Activated T-cell treated with anti-CD3 and anti-CD28 coated beads for 48 hours (primary cell): ENCODE measurements at regions not wholly inside any gene's neighbourhood (a gene's known extent, or its start where the extent isn't known, plus 50 kb on each side); places are given as distances from the start of the nearest gene placed in this dataset.
"Not testable (repeated sequence)": the region's sequence is repeated elsewhere in the genome, so short reads cannot be mapped to it uniquely, and the experiment has no call there.

Source experiments
- DNase-seq: peaks from one replicate; pipeline ENCODE4 v3.0.0-alpha.2; 2020; ENCODE audit warnings: low read depth

DNA sequence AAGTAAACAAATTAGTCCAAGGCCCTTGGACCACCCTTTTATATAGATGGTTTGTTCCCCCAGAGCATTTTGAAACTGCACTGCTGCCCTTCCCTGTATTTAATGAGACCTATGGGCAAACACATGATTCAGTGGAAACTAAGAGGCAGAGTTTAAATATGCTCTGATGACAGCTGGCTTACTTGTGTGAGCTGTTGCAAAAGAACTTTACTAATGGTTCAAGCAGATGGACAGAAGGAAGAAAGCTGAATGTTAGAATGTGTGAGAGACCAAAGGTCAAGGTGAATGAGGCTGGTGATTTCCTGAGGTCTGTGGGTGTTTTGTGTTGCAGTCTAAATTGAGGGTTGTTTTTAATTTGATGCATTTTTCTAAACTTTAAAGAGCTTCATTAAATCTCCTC lies 123.0 kb upstream of the CEP162 start:
- no peak for DNase-seq

DNA sequence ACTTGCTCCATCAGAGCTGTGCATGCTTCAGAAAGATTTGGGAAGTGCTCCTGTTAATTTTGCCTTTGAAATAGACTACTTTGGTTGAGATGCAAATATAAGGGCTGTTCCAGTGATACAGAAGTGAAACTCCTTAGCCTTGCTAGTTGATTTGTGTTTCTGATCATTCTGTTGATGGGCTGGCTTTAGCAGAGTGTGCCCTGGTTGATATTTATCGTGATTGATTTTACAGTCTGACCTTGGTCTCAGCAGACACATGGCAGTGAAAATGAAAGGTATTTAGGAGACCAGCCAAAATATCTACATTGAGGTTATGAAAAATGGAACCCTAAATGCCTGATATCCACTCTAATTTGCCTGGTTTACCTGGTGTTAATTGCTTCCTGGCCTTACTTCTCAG lies 122.1 kb upstream of the CEP162 start:
- DNase-seq: no peak

GRCh38 chr6:84348801-84349200 lies 121.4 kb upstream of the CEP162 start:
- no peak for DNase-seq

DNA sequence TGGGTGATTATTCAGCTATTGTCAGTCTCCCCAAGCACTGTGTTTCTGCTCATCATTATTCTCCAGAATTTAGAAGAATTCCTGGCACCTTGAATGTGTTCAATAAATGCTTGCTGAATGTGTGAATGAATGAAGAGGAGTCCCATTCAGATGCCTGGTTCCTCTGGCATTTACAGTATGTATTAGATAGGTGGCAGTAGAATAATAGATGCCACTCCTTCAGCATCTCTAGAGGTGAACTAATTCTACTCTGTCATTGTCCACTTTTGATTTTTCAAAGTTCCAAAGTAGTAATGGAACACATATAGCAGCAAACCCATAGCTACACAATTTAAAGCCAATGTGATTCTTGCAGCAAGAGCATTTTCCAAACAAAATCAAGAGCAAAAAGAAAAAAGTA lies 118.9 kb upstream of the CEP162 start:
- DNase-seq: no peak

GRCh38 chr6:84344005-84344404 lies 116.6 kb upstream of the CEP162 start:
- no peak for DNase-seq

DNA sequence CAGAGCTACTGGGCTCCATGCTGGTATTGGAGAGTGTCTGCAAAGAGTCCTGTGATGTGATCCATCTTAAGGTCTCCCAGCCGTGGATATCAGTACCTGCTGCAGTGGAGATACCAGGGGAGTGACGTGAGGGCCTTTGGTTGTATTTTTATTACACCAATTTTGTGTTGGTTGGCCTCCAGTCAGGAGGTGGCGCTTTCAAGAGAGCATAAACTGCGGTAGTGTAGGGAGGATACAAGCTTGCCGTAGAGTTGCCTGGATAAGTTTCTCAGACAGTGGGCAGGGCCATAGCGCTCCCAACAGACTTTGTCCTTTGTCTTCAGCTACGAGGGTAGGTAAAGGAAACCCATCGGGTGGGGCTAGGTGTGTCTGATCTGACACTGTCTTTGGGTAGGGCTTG lies 113.0 kb upstream of the CEP162 start:
- DNase-seq: no peak

GRCh38 chr6:84333842-84334241 lies 106.4 kb upstream of the CEP162 start:
- no peak for DNase-seq

GRCh38 chr6:84332139-84333034 lies 104.9 kb upstream of the CEP162 start:
- no peak for DNase-seq

- DNase-seq: no peak
These were observed 102.9 kb upstream of the CEP162 start for GRCh38 chr6:84330325-84330724.

- DNase-seq: no peak
These were observed 102.1 kb upstream of the CEP162 start for GRCh38 chr6:84329516-84329915.

DNA sequence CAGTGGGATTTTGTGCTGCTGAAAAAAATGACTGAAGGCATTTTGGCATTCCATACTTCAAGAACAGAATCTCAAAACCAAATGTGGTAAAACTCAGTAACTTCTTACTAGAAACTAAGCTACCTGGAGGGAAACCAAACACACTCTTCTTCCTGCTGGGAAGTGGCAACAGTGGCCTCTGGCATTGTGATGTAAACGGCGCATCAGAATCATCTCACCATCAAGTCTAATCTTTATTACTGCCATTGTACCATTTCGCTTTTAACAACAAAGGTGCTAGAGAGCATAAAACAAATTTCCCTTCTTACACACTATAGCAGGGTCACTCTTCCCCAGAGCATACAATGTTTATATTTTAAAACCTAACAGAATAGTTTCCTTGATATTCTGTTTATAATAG lies 101.6 kb upstream of the CEP162 start:
- DNase-seq: no peak

DNA sequence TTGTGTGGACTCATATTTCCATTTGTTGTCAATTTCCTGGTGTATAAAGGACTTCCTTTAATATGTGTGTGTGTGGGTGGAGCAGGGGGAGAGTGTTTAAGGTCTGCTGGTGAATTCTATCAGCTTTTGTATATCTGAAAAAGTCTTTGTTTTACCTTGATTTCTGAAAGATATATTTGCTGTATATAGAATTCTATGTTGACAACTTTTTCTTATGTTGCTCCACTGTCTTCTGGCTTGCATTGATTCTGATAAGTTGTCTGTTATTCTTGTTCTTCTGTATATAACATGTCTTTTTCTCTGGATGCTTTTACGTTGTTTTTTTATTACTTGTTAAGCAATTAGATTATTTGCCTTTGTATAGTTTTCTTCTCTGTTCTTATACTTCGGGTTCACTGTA lies 90.0 kb upstream of the CEP162 start:
- DNase-seq: no peak

DNA sequence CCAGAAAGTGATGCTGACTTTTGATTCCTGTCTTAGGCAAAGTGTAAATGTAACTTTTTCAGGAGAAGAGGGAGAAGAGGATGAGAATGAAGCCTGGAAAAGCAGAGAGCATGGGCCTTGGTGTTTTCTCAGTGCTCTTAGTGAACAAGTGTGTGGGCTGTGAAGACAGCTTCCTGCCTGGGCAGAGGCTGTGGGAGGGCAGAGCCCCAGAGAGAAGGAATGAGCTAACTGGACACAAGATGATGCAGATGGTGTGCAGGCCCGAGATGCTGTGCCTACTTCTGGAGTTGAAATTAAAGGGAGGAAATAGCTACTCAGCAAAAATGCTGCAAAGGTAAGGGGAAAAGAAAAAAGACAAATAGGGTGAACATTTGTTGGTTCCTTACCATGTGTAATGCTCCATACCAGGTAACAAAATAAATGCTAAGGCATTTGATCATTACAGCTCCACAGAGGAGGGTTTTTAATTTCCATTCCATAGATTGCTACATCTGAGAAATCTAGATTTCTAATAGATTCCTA lies 87.0 kb upstream of the CEP162 start:
- DNase-seq: no peak

DNA sequence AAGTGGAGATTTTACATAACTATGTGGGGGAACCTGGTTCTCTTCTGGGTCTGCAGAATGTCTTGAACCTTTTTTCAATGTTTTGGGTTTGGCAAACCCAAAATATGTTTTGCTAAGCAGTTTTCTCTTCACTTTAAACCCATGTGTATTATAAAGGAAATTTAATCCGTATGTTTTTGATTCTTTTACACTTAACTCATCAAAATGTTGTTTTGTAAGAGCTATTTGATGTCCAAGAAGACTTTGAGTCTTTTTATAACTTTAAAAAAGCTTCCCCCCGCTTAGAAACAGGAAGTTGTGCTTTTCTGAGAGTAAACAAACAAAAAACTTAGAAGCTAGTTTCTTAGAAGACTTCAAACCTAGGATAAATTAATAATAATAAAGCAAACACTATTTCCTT lies 81.9 kb upstream of the CEP162 start:
- no peak for DNase-seq

- DNase-seq: no peak
These were observed 77.4 kb upstream of the CEP162 start for GRCh38 chr6:84304881-84305280.

DNA sequence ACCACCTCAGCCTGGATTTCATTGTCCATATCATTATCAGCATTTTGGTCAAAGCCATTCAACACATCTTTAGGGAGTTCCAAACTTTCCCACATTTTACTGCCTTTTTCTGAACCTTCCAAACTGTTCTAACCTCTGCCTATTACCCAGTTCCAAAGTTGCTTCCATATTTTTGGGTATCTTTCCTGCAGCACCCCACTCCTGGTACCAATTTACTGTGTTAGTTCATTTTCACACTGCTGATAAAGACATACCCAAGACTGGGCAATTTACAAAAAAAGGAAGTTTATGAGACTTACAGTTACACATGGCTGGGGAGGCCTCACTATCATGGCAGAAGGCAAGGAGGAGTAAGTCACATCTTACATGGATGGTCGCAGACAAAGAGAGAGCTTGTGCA lies 63.6 kb upstream of the CEP162 start:
- not testable (repeated sequence) for DNase-seq

DNA sequence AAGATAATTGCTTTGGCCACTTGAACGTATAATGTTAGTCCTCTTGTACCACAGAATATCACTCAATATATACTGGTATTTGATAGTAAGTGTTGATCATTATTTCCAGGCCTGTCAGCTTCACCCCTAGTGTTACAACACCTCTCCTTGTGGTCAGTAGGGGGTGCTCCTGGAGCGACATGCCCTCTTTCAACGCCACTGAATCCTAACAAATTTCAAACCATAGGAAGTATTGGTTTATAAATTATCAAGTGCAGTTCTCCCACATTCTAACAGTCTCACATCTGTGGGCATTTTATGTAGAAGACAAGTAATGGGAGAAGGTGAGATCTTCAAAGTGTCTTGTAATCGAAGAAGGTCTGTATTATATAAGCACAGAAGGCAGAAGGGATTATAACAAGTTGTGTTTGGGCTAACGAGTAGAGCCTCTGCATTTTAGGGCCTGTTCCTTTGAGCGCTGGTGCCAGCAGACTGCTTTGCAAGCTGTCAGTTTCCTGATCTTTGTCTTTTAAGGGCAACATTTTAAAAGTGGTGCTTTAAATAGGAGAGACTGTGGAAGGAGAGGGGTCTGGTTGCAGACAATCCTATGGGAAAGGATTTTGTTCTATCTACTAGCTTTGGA lies 57.1 kb upstream of the CEP162 start:
- DNase-seq: no peak

DNA sequence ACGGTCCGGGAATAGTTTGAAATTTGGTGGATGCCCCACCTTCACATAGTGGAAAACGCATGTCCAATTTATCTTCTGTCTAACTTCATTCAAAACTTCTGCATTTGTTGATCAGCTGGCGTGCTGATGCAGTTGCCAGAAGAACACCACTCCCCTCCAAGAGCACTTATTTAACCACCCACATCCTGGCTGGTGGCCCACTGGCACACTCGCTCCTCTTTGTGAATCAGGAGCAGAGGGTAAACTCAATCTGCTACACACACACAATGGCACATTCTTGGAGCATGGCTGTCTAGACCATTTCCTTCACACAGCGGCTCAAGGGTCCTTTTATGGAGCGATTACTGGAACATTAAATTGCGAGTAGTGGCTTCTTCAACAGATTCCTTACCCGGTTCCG lies 55.1 kb upstream of the CEP162 start:
- DNase-seq: no peak

DNA sequence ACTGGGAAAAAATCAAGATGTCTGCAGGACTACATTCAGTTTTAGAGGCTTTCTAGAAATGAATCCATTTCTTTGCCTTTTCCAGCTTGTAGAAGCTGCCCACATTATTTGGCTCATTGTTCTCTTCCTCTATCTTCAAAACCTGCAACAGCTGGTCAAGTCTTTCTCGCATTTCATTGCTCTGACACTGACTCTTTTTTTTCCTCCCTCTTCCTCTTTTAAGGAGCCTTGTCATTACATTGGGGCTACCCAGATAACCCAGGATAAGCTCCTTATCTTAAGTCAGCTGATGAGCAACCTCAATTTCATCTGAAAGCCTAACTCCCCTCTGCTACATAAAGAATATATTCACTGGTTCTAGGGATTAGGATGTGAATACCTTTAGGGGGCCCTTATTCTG lies 53.2 kb upstream of the CEP162 start:
- no peak for DNase-seq

- DNase-seq: no peak
These were observed 52.6 kb upstream of the CEP162 start for GRCh38 chr6:84280030-84280429.

DNA sequence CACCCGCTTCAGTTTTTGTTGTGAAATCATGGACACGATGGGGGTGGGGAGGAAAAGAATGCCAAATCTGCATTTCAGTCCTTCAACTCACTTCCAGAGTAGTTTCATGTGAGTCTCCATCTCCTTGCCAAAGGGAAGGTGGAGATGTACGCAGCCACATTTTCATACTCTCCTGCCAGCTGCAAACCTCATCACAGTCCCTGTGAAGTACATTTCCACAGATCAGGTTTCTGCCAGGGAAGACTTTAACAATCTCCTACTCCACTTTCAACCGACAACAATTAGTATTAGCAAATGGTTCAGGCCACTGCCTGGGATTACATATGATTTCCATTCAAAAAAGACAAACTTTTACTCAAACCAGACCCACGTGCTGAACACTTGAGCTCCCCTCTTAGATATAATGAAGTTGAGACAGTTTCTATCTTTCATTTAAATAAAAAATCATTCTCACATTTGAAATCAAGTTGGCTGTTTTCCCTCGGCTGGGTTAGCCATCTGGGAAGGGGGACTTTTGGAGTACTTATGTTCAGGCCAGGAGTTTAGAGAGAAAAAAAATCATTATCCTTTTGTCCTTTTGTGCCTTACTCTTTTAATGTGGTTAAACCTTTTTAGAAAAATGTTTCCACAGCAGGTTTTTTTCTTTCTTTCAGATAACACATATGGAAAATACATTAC lies 51.0 kb upstream of the CEP162 start:
- no peak for DNase-seq
